WTC11 (cell line): ENCODE measurements at regions not wholly inside any gene's neighbourhood (a gene's known extent, or its start where the extent isn't known, plus 50 kb on each side); places are given as distances from the start of the nearest gene placed in this dataset.

Experiments used
- ATAC-seq: fragments of 200-7000 bp; cut with Tn5 transposase; 2 replicates; pipeline ENCODE4 v1.10.0; 2021; ENCODE audit warnings: mild to moderate bottlenecking, moderate library complexity
- CTCF ChIA-PET: fragments of 300-600 bp; sonication (Branson Sonifier 250); formaldehyde crosslinking; loops from one replicate; lab custom pipeline; 2021; ENCODE audit warnings: antibody characterized with exemption; lab: Charles Lee
- POLR2A ChIA-PET: fragments of 350-600 bp; sonication (Branson Sonifier 250); formaldehyde crosslinking; loops from one replicate; lab custom pipeline; 2021; ENCODE audit warnings: antibody characterized with exemption; lab: Charles Lee
- DNase-seq: peaks from one replicate; pipeline ENCODE4 v3.0.0; 2021; ENCODE audit warnings: low spot score
- H3K27ac Mint-ChIP-seq: 2 replicates; pipeline ENCODE4 v1.8.0; 2021; ENCODE audit warnings: mixed read lengths
- H3K27me3 Mint-ChIP-seq: 2 replicates; pipeline ENCODE4 v1.8.0; 2021; ENCODE audit warnings: low read depth, mild to moderate bottlenecking, moderate library complexity, mixed read lengths
- H3K36me3 Mint-ChIP-seq: 2 replicates; pipeline ENCODE4 v1.8.0; 2021; ENCODE audit warnings: mixed read lengths
- H3K4me1 Mint-ChIP-seq: 2 replicates; pipeline ENCODE4 v1.8.0; 2022; ENCODE audit warnings: mixed read lengths
- H3K4me3 Mint-ChIP-seq: 2 replicates; pipeline ENCODE4 v1.8.0; 2021; ENCODE audit warnings: mild to moderate bottlenecking, moderate library complexity, mixed read lengths
- H3K9me3 Mint-ChIP-seq: 2 replicates; pipeline ENCODE4 v1.8.0; 2021; ENCODE audit warnings: mixed read lengths
- AR ChIP-seq: fragments of 250-450 bp; sonication (Bioruptor Pico); IDR thresholded peaks from 2 replicates; pipeline ENCODE4 v1.9.0; 2021; ENCODE audit warnings: mild to moderate bottlenecking
- CREB1 ChIP-seq: sonication (generic); formaldehyde crosslinking; IDR thresholded peaks from 2 replicates; pipeline ENCODE4 v1.8.0; 2023; ENCODE audit warnings: mild to moderate bottlenecking, missing genetic modification reagents
- EMX1 ChIP-seq: fragments of 250-450 bp; sonication (Bioruptor Pico); IDR thresholded peaks from 2 replicates; pipeline ENCODE4 v1.8.0; 2021; ENCODE audit warnings: mild to moderate bottlenecking
- FOXJ3 ChIP-seq: sonication (generic); formaldehyde crosslinking; IDR thresholded peaks from 2 replicates; pipeline ENCODE4 v1.9.0; 2021; ENCODE audit warnings: missing genetic modification reagents, mild to moderate bottlenecking, borderline replicate concordance
- FOXK1 ChIP-seq: sonication (generic); formaldehyde crosslinking; IDR thresholded peaks from 2 replicates; pipeline ENCODE4 v1.8.0; 2022; ENCODE audit warnings: mild to moderate bottlenecking, moderate library complexity, missing genetic modification reagents
- HMGA2 ChIP-seq: fragments of 250-450 bp; sonication (Bioruptor Pico); IDR thresholded peaks from 2 replicates; pipeline ENCODE4 v1.4.0; 2021; ENCODE audit warnings: mild to moderate bottlenecking, moderate library complexity
- MYBL2 ChIP-seq: sonication (generic); formaldehyde crosslinking; IDR thresholded peaks from 2 replicates; pipeline ENCODE4 v1.8.1; 2023; ENCODE audit warnings: mild to moderate bottlenecking, moderate library complexity, missing genetic modification reagents
- NFATC4 ChIP-seq: fragments of 250-450 bp; sonication (Bioruptor Pico); IDR thresholded peaks from 2 replicates; pipeline ENCODE4 v1.9.0; 2021; ENCODE audit warnings: mild to moderate bottlenecking
- NFYB ChIP-seq: sonication (generic); formaldehyde crosslinking; conservative IDR thresholded peaks from 2 replicates; pipeline ENCODE4 v1.8.0; 2022; ENCODE audit warnings: low read depth, missing genetic modification reagents
- NR1H2 ChIP-seq: sonication (generic); formaldehyde crosslinking; IDR thresholded peaks from 2 replicates; pipeline ENCODE4 v1.9.0; 2021; ENCODE audit warnings: mild to moderate bottlenecking, moderate library complexity, missing genetic modification reagents
- NR2C2 ChIP-seq: sonication (generic); formaldehyde crosslinking; IDR thresholded peaks from 2 replicates; pipeline ENCODE4 v1.8.0; 2022; ENCODE audit warnings: mild to moderate bottlenecking, missing genetic modification reagents
- OVOL2 ChIP-seq: fragments of 250-450 bp; sonication (Bioruptor Pico); IDR thresholded peaks from 2 replicates; pipeline ENCODE4 v1.9.0; 2021; ENCODE audit warnings: mild to moderate bottlenecking, borderline replicate concordance
- PRRX2 ChIP-seq: fragments of 250-450 bp; sonication (Bioruptor Pico); IDR thresholded peaks from 2 replicates; pipeline ENCODE4 v1.8.0; 2021; ENCODE audit warnings: mild to moderate bottlenecking
- TCF7 ChIP-seq: sonication (generic); formaldehyde crosslinking; IDR thresholded peaks from 2 replicates; pipeline ENCODE4 v1.8.0; 2022; ENCODE audit warnings: mild to moderate bottlenecking, low read depth, missing genetic modification reagents, moderate library complexity
- ZBTB21 ChIP-seq: sonication (generic); formaldehyde crosslinking; IDR thresholded peaks from 2 replicates; pipeline ENCODE4 v1.8.1; 2023; ENCODE audit warnings: mild to moderate bottlenecking, missing genetic modification reagents, borderline replicate concordance
- ZMAT4 ChIP-seq: fragments of 250-450 bp; sonication (Bioruptor Pico); IDR thresholded peaks from 2 replicates; pipeline ENCODE4 v1.9.0; 2021; ENCODE audit warnings: mild to moderate bottlenecking
- ZNF263 ChIP-seq: sonication (generic); formaldehyde crosslinking; IDR thresholded peaks from 2 replicates; pipeline ENCODE4 v1.8.1; 2022; ENCODE audit warnings: low read depth, mild to moderate bottlenecking, moderate library complexity, missing genetic modification reagents
- ZNF281 ChIP-seq: sonication (generic); formaldehyde crosslinking; IDR thresholded peaks from 2 replicates; pipeline ENCODE4 v1.8.0; 2023; ENCODE audit warnings: mild to moderate bottlenecking, missing genetic modification reagents
- ZNF423 ChIP-seq: fragments of 250-450 bp; sonication (Bioruptor Pico); IDR thresholded peaks from 2 replicates; pipeline ENCODE4 v2.1.2; 2022; ENCODE audit warnings: mild to moderate bottlenecking, moderate library complexity
- ZNF512 ChIP-seq: sonication (generic); formaldehyde crosslinking; IDR thresholded peaks from 2 replicates; pipeline ENCODE4 v1.8.1; 2022; ENCODE audit warnings: missing genetic modification reagents, borderline replicate concordance
- TF ChIP-seq, protein P1 (sequence below): sonication (generic); formaldehyde crosslinking; IDR thresholded peaks from 2 replicates; pipeline ENCODE4 v1.8.1; 2022; ENCODE audit warnings: low read depth, mild to moderate bottlenecking, moderate library complexity, missing genetic modification reagents, borderline replicate concordance
- TF ChIP-seq, protein P2 (sequence below): sonication (generic); formaldehyde crosslinking; conservative IDR thresholded peaks from 2 replicates; pipeline ENCODE4 v1.8.1; 2022; ENCODE audit warnings: mild to moderate bottlenecking, missing genetic modification reagents

DNA sequence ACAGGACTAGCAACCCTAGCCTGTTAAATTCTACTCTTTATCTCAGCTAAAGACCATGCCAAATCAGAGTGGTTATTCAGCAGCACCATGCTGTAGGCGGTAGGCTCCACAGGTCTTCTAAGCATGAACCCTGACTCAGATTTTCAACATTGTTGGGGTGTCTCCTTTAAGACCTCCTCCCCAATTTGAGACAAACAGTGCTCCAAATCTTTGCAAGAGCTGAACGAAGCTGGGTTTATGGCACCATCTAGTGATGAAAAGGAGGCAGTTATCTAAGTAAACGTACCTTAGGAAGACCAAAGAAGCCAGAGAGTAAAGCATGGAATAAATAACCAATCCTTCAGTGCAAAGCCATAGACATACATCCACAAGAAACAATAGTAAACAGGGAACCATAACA is 334.5 kb upstream of the SLC7A11 start:
- H3K4me1 Mint-ChIP-seq: peaks cover 21% of the 10 kb centered on the region
- H3K27ac Mint-ChIP-seq: no peak overlapping the region
- DNase-seq (no peak), ATAC-seq (peak; percentile 93)
- H3K4me3 Mint-ChIP-seq: no peak overlapping the region
- H3K36me3 Mint-ChIP-seq: peaks cover 27% of the 10 kb centered on the region
- peaks cover 35% of the 10 kb centered on the region for H3K9me3 Mint-ChIP-seq
- H3K27me3 Mint-ChIP-seq: no peaks in the 10 kb centered on the region
- CTCF ChIA-PET: interaction anchor here (0.7 to 2.8 kb wide), 17 partner anchors 8 to 844 kb away, joined by 3 to 35 read pairs (median 6); no protein-coding TSS in a partner anchor
- TF ChIP-seq AR (CRISPR knock-in tag) (no peak), ZBTB21 (no peak), OVOL2 (CRISPR knock-in tag) (no peak), MYBL2 (CRISPR knock-in tag) (no peak), ZMAT4 (CRISPR knock-in tag) (no peak), ZNF423 (CRISPR knock-in tag) (no peak), ZNF263 (CRISPR knock-in tag) (peak; percentile 84)
- TF ChIP-seq, protein P1, sequence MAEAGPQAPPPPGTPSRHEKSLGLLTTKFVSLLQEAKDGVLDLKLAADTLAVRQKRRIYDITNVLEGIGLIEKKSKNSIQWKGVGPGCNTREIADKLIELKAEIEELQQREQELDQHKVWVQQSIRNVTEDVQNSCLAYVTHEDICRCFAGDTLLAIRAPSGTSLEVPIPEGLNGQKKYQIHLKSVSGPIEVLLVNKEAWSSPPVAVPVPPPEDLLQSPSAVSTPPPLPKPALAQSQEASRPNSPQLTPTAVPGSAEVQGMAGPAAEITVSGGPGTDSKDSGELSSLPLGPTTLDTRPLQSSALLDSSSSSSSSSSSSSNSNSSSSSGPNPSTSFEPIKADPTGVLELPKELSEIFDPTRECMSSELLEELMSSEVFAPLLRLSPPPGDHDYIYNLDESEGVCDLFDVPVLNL: no peak
- TF ChIP-seq, all 79 proteins: peak for 1
- POLR2A ChIA-PET: no interaction called here

DNA sequence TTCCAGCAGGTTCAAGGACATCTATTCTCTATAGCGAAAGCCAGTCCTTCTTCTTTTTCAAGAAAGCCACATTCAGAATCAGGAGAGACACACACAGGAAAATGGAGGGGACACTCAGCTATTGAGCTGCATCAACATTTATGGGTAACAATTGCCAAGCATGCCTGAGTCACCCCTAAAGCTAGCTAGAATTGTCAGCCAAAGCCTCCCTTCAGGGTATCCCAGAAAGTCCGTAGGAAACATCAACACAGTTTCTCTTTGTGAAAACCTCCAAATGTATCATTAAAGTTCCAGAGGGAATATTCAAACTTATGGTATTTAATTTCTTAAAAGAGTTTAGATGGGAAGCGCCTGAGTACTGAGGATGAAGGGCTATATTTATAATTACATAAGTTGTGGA is 331.1 kb upstream of the SLC7A11 start:
- ChIA-PET POLR2A (no interaction called here), CTCF (no interaction called here)
- Mint-ChIP-seq H3K27me3 (no peaks in the 10 kb centered on the region), H3K4me1 (peaks cover 21% of the 10 kb centered on the region), H3K27ac (no peak overlapping the region), H3K36me3 (peaks cover 11% of the 10 kb centered on the region), H3K9me3 (peaks cover 9% of the 10 kb centered on the region), H3K4me3 (no peak overlapping the region)
- ATAC-seq (no peak), DNase-seq (no peak)
- TF ChIP-seq HMGA2 (CRISPR knock-in tag): no peak

DNA sequence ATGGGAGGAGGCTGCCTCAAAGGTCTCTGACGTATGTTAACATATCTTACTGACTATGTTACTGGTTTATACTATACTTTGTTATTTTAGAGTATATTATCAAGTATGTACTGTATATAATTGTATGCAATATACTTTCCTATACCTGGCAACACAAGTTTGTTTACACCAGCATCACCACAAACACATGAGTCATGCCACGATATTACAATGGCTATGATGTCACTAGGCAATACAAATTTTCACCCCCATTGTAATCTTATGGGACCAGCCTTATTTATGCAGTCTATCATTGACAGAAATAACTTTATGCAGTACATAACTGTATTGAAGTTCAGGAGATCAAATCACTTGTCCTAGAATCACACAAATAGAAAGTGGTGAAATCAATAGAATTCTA is 329.9 kb upstream of the SLC7A11 start:
- H3K27me3 Mint-ChIP-seq: no peaks in the 10 kb centered on the region
- peaks cover 13% of the 10 kb centered on the region for H3K4me1 Mint-ChIP-seq
- ChIA-PET POLR2A (interaction anchor here (0.8 kb wide), 1 partner anchor 1304 kb away, joined by 3 read pairs; no protein-coding TSS in a partner anchor), CTCF (interaction anchor here (0.7 kb wide), 1 partner anchor 324 kb away, joined by 3 read pairs; no protein-coding TSS in a partner anchor)
- H3K4me3 Mint-ChIP-seq: no peak overlapping the region
- no peaks in the 10 kb centered on the region; the same call in 1 of the 2 replicates for H3K9me3 Mint-ChIP-seq
- H3K27ac Mint-ChIP-seq: no peak overlapping the region
- no peaks in the 10 kb centered on the region for H3K36me3 Mint-ChIP-seq
- ATAC-seq: no peak
- DNase-seq: no peak
- TF ChIP-seq TCF7 (CRISPR knock-in tag) (no peak), ZNF281 (CRISPR knock-in tag) (no peak), NFATC4 (no peak), MYBL2 (CRISPR knock-in tag) (no peak), NR1H2 (CRISPR knock-in tag) (no peak), ZMAT4 (CRISPR knock-in tag) (no peak), NFYB (CRISPR knock-in tag) (no peak), NR2C2 (CRISPR knock-in tag) (no peak), FOXJ3 (CRISPR knock-in tag) (no peak), EMX1 (CRISPR knock-in tag) (no peak), ZNF512 (no peak), FOXK1 (no peak), PRRX2 (CRISPR knock-in tag) (no peak), CREB1 (CRISPR knock-in tag) (no peak)
- TF ChIP-seq, protein P2, sequence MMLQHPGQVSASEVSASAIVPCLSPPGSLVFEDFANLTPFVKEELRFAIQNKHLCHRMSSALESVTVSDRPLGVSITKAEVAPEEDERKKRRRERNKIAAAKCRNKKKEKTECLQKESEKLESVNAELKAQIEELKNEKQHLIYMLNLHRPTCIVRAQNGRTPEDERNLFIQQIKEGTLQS: no peak
